OCI-LY7 (cell line): ENCODE measurements at regions not wholly inside any gene's neighbourhood (a gene's known extent, or its start where the extent isn't known, plus 50 kb on each side); places are given as distances from the start of the nearest gene placed in this dataset.

Experiments
- CTCF ChIP-seq: fragments of 200-600 bp; sonication (generic); conservative IDR thresholded peaks from 2 replicates; pipeline ENCODE4 v1.5.1; 2014; ENCODE audit warnings: mild to moderate bottlenecking, antibody characterized with exemption, low read length, moderate library complexity, mixed read lengths
- EZH2phosphoT487 ChIP-seq: fragments of 200-600 bp; sonication (generic); IDR thresholded peaks from 2 replicates; pipeline ENCODE4 v1.6.1; 2018; ENCODE audit warnings: low read depth, borderline replicate concordance, mild to moderate bottlenecking, mixed run types, antibody characterized with exemption, low read length, moderate library complexity, mixed read lengths

- TF ChIP-seq CTCF (no peak), EZH2phosphoT487 (no peak)
These were observed 208.6 kb downstream of the C1D start for GRCh38 chr2:67854103-67854743.
